Femur (tissue), 1 donor: ENCODE measurements at regions not wholly inside any gene's neighbourhood (a gene's known extent, or its start where the extent isn't known, plus 50 kb on each side); places are given as distances from the start of the nearest gene placed in this dataset.

Source experiments
- DNase-seq: peaks from one replicate; pipeline ENCODE4 v3.0.0-alpha.2; 2017

DNA sequence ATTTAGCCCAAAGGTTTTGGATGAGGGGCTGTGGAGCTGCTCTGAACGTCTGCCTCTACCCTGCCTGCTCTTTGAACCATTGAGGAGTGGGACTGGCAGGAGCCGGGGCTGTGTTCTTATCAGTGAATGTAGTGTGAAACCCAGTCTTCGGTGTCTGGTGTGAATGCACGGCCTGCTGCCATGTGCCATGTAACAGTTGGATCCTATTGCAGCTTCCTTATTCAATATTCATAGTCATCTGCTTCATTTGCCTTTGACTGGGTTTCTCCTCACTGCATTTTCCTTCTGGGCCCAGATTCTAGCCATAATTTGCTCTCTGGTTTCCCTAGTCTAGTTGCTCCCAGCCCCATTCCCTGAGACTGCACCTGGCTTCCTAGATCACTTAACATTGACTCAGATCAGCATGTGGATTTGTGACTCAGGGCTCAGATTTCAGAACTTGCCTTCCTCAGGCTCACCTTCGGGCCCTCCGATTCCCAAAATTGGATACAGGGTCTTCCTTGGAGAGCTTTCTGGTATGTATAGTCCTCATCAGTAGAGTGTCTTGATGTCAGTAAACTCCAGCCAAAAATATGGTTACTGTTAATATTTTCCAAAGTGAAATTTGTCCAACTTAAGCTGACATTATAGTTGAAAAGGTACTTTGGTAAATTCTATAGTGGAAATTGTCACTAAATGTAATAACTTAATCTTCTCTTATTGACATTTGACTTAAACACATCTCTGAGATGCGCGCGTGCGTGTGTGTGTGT lies 94.0 kb upstream of the DDIT4L start:
- no peak for DNase-seq

DNA sequence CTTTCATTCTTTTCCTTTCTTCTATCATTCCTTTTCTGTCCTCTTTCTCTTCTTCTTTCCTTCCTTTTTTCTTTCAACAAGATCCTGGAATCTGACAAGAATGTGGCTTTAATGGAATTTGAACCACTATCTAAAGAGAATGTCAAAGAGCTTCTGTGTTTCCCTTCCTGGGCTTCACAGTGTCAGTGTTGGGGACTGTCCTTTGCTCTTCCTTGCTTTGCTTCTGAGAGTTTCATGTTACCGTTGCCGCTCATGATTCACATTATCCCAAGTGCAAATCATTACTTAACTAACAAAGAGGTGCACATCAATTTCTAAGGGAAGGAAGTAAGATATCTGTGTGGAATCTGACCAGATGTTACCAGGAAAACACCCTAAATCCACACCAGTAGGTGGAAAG lies 90.5 kb upstream of the DDIT4L start:
- no peak for DNase-seq

DNA sequence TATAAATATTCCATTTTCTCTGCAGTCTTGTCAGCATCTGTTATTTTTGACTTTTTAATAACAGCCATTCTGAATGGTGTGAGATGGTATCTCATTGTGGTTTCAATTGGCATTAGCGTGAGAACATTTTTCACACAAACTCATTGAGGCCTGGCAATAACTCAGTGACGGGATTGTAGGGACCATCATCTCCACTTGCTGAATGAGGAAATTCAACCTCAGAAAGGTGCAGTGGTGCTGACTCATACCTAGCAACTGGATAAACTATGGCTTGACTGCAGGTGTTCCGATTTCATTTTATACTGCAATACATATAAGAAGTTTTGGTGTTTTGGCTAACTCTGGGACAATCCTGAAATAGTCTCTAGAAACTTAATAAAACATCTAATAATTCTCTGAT lies 88.3 kb upstream of the DDIT4L start:
- DNase-seq, result no peak

DNA sequence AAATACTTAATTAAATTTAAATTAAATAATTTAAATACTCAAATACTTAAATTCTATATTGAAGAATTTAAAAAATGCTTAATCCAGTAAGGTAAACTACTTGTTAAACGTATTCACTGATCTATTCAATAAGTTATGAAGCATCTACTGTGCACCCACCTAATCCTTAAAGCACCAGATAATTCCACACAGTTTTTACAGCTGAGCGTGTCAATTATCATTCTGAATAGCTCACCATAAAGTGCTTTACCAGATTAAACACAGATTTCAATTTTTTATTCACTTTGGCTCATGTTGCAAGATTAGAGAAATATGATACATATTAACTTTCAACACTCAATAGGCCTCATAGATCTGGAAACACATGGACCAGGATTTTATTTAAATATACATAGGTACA lies 79.2 kb upstream of the DDIT4L start:
- DNase-seq, result no peak

DNA sequence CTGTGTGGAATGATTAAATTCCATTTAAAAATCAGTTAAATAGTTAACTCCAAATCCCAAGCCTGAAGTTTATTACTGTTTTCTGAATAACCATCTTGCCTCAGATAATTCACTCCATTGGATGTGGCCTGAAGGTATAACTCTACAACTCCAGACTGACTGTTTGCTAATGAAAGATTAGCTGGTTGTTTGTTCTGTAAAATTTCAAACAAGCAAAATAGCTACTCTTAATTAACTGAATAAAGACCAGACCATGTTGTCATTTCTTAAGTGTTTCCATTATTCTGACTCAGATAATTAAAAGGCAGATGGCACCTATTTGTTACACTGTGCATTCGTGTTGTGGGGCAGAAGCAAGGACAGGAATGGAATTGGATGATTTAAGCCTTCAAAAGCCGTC lies 78.5 kb upstream of the DDIT4L start:
- no peak for DNase-seq

DNA sequence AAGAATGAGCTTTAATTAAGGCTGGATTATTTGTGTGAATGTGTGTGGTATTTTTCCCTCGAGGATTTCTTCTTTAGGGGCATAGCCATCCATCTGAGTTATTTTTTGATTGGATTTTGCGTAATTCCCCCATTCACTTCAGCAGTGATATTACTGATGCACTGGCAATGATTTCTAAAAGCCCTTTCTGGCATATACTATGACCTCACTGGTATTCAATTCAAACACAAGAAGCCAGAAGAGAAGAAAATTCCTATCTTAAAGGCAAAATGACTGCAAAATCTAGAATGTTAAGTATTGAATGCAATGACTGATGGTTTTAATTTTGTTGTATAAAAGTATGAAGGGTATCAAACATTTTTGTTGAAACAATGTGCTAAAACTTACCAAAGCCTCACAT lies 71.1 kb upstream of the DDIT4L start:
- DNase-seq, result no peak

DNA sequence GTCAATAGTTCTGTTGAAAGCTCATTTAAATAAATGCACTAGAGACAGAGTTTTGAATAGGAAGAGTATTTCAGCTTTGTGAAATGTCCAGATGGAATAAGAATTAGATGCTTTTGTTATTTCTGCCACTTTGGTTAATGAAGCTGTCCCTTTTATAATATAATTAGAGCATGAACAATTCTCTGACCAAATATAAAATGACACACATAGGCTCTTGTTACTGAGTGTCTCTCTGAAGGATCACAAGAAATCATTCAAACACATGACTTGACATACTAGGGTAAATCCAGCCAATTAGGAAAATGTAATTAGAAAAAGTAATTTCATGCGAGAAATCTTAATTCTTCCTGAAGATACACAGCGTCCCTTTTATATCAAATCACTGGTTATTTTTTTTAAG lies 68.4 kb upstream of the DDIT4L start:
- no peak for DNase-seq

DNA sequence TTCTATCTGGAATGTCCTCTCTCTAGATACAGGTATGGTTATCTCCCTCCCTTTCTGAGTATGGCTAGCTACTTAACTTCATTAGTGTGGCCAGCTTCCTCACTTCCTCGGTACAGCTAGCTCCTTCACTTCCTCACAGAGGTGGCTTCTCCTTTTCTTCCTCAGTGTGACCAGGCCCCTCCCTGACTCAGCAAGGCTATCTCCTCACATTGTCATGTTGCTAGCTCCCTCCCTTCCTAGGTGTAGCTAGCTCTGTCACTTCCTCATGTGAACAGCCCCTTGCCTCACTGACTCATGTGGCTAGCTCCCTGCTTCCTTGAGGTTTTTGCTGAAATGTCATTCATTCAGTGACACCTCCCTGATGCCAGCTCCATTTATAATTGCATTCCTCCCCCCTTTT lies 67.3 kb upstream of the DDIT4L start:
- peak; percentile 28 for DNase-seq

DNA sequence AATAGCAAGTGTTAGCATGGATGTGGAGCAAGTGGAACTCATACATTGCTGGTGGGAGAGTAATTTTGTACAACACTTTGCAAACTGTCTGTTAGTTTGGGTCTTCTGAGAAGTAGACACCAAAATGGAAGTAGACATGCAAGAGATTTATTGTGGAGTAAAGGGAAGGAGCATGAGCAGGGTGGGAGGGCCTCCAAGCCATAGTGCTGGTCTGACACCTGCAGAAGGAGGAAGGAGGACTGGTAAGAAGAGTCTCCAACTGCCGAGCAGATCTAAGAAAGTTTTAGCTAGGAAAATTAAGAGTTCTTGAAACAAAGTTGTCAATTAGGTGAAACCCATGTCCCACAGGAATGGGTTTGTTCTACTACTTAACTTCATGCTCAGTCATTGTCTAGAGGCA lies 64.0 kb upstream of the DDIT4L start:
- DNase-seq, result no peak

DNA sequence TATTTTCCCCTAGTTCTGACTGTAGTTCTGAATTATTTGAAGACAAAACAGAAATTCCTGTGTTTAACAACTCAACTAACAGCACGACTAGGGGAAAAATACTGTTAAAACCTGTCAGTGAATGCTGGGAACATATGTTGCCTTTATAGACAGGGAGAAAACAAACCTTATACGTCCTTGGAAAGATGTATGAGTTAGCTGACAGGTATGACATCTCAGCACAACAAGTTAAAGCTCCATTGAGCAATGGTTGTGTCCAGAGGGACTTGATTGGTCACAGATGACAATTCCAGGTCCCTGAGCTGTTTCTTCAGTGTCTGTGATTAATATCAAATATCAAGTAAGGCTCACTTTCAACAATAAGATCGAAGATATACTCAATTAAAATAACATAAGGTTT lies 58.2 kb upstream of the DDIT4L start:
- DNase-seq, result no peak

DNA sequence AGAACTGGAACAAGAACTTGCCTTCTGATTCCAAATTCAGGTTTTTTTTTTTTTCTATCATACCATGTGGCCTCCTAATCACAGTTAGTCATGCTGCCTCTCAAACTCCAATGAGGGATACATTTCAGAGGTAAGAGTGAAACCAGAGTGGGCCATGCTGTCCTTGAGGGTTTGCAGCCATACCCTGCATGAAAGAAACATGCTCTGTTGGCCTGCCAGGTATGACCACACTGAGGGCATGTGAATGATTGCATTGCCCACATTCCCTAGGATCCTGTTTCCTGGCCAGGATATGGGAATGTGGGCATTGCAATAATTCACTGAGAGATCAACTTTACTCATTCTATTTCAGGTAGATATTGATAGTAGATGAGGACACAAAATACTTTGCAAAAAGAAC lies 56.4 kb upstream of the DDIT4L start:
- no peak for DNase-seq

DNA sequence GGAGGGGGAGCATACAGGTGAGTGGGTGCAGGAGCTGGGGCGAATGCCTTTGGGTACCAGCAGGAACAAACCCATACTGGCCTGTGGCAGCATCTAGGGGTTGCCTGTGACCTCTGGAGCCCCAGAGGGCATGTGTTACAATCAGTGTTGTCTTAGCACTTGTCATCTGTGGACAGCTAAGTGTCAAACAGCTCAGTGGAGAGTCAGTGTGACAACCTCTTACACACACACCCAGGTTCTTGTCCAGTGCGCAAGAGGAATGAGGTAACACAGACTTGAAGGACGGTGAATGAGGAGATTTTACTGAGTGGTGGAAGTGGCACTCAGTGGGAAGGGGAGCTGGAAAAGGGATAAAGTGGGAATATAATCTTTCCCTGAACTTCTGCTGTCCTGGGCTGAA lies 54.1 kb upstream of the DDIT4L start:
- no peak for DNase-seq
